HS-5 (cell line): ENCODE measurements at regions not wholly inside any gene's neighbourhood (a gene's known extent, or its start where the extent isn't known, plus 50 kb on each side); places are given as distances from the start of the nearest gene placed in this dataset.

Experiments
- DNase-seq: peaks from one replicate; pipeline ENCODE4 v3.0.0-alpha.2; 2012; ENCODE audit warnings: low read depth

DNA sequence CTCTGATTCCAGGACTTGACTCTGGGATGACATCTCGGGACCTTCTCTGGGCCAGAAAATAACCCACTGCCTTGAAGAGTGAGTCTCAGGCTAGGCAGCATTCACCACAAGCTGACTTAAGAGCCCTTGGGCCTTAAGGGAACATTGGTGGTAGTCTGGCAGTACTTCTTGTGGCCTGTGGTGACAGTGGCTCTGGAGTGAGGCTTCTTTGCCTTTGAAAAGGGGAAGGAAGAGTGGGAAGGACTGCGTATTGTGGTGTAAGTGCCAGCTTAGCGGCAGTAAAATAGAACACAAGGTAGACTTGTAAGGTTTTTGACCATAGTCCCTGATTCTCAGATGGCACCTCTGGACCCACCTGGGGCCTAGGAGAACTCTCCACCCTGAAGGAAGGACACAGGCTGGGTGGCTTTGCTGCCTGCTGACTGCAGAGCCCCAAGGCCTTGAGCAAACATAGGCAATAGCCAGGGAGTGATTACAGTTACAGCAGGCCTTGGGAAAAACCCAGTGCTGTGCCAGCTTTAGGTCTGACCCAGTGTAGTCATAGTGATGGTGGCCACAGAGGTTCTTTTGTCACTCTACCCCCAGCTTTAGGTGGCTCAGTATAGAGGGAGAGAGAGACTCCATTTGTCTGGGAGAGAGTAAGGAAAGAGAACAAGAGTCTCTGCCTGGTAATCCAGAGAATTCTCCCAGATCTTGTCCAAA, 483.9 kb downstream of the SH2D4B start:
- DNase-seq, result no peak

DNA sequence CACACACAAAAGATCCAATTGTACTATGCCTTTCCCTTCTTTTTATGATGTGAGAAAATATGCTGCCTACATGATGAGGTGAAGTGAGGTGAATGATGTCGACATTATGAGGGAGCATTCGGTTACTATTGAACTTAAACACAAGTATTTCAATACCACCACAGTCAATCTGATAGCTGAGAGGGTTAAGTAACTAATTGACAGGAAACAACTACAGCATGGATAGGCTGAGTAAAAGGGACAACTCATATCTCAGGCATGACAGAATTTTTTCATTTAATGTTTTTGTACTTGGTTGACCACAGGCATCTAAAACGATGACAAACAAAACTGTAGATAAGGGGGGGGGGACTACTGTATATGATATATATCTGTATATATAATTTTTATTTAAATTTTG, 488.9 kb downstream of the SH2D4B start:
- DNase-seq, result peak; percentile 75

DNA sequence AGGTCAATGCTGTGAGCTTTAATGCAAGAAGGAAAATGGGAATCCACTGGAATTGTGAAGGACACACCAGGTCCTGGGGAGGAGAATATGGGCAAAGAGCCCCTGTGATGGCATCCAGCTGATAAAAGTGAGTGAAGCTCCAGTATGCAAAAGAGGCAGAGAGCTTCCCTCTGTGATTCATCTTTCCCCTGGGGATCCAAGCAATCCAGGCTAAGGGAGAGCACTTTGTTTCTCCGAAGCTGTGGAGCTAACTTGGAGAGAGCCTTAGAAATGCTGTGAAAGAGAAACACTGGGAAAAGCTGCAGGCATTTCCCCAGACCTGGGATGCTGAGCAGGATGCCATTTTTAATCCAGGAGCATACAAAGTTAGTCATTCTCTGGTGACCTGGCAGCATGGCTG, 489.5 kb downstream of the SH2D4B start:
- DNase-seq, result no peak

DNA sequence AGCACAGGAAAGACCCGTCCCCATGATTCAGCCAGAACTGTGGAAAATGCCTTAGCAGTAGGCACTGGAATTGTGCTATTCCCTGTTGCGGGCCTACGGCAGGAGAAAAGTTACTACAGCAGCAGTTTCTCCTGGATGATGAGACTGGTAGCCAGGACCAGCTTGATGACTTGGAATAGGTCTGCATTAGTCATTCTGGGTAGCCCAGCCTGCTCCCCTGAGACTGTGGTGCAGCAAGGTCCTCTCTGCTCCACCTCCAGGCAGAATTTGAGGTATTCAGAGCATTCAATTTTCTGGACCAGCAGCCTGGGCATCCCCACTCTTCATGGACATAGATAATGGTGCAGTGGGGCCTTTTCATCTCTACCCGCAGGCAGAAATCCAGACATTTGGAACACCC, 490.0 kb downstream of the SH2D4B start:
- DNase-seq, result no peak

DNA sequence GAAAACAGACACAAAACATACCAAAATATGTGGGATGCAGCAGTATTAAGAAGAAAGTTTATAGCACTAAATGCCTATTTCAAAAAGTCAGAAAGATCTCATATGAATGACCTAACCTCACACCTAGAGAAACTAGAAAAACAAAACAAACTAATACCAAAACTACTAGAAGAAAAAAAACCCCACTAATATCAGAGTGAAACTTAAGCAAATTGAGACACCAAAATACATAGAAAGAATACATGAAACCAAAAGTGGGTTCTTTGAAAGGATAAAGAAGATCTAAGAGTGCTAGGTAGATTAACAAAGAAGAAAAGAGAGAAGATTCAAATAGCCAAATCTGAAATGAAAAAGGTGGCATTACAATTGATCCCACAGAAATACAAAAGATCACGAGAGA, 494.1 kb downstream of the SH2D4B start:
- no peak for DNase-seq

DNA sequence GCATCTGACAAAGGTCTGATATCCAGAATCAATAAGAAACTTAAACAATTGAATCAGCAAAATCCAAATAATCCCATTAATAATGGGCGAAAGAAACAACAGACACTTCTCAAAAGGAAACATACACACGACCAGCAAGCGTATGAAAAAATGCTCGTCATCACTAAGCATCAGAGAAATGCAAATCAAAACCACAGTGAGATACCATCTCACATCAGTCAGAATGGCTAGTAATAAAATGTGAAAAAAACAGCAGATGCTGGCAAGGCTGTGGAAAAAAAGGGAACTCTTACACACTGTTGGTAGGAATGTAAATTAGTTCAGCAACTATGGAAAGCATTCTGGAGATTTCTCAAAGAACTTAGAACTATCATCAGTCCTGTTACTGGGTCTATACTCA, 496.7 kb downstream of the SH2D4B start:
- no peak for DNase-seq

DNA sequence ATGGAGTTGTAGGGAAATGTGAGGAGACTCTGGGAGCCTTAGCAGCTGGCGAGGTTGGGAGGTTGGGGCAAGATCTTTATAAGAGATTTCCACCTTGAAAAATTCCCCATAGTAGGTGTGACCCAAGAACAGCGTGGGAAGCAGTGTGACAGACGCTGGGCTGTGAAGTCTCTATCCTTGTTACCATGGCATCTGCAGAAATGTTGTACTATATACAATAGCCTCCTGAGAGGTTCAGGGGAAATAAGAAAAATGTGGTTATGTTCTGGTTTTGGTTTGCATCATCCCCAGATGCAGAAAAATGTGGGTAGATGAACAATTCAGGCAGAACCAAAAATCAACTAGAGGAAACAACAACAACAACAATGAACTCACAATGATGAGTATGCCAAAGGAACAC, 498.6 kb downstream of the SH2D4B start:
- DNase-seq, result no peak

DNA sequence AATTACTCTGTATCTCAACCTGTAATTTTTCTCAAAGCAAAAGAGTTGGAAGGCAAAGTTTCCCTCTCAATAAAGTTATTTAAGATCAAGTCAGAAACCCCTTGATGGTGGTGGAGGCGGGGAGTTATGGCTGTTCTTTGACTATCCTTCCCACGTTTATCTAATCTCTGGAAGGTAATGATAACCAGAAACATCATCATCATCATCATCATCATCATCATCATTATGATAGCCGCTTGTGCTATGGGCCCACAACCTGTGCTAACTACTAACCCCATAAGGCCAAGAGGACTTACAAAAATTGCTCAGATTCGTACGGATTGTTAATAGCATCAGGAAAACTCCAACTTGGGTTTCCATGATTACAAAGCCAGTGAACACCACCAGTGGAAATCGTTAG, 502.3 kb downstream of the SH2D4B start:
- no peak for DNase-seq

DNA sequence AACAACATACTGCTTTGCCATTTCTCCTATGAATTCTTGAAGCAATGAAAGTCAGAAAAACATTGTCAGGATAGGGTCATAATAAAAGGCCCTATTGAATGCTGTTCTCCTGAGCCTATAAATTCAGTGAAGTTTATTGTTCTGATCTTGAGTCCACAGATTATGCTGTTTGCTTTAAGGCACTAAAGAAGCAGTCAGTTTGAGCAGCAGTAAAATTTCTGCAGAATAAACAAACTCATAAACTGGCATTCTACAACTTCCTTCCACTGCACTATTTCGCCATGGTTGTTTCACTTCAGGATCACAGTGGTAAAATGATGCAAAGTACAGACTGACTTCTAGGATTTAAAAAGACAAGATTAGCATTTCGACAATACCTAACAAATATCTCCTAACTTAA, 503.2 kb downstream of the SH2D4B start:
- DNase-seq, result no peak

DNA sequence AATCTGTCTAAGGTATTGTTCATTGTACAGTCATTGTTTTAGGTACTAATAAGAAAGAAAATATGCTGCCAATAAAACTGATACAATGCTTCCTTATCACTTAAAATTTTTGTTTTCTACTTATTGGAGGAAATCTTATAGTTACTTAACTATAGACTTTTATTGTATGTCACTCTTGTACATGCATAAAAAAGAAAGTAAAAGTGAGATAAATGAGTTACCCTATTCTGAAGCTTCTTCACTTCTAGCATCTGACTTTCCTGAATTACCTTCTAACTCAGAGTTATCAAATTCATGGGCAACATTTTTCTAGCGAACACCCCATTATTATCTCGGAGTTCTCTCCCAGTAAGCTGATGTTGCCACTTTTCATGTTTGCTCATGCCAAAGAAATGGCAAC, 504.9 kb downstream of the SH2D4B start:
- DNase-seq, result no peak

DNA sequence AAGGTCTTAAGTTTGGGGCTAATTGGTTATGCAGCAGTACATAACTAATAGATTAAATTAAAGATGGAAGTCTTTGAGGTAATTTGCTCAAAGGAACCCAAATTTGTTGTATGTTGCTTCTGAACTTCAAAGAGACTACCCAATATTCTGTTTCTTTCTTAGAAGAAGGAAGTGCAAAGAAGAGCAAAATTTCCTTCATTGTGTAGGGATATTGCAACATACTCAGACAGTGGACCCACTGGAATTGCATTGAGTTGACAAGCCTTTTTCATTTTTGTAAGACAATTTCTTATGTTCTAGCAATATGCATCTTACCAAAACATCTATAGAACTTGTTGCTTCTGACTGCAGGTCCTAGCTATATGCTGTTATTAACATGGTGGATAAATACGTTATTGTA, 527.8 kb downstream of the SH2D4B start:
- DNase-seq, result no peak

DNA sequence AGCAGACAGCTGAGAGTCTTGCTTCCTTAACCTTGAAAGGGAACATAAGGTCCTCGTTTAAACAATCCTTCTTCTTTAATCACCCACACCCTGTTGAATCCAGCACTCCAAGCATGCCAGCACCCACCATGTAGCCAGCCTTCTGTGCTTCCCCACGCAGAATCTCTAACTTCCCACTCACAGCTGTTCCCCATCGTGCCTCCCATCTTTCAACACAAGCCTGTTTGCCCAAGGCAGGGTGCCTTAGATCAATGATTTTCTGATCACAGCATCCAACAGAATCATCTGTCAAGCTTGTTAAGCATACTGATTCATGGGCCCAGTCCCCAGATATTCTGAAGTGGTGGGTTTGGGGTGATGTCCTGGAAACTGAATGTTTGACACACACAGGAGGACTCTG, 530.8 kb downstream of the SH2D4B start:
- DNase-seq, result no peak

DNA sequence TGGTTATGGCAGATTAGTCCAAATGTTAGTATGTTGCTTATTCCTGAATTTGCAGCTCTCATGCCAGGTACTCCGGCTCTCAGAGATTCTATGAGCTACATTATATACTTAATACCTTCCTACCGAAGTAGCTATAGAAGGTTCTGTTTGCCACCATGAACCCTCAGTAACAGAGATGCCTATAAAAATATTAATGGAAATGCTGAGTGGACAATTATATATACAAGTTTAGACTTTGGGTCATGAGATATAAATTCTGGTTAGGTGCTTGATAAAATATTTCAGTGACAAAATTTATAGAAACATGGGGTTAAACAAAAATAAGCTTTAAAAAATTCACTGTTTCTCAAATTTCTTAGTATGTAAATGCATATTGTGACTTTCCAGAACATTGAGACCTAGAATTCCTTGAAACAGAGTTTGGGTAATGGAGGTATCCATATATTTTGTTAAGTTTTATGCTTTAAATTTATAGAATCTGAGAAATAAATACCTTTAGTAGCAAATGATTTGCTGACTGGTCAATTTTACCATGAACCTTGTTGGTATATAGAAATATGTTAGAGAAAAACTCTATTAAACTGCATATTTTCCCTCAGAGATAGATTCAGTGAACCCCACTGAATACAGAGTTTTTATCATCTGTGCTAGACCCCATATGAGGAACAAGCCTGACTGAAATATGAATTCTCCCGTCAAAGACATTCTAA, 533.5 kb downstream of the SH2D4B start:
- DNase-seq, result no peak

DNA sequence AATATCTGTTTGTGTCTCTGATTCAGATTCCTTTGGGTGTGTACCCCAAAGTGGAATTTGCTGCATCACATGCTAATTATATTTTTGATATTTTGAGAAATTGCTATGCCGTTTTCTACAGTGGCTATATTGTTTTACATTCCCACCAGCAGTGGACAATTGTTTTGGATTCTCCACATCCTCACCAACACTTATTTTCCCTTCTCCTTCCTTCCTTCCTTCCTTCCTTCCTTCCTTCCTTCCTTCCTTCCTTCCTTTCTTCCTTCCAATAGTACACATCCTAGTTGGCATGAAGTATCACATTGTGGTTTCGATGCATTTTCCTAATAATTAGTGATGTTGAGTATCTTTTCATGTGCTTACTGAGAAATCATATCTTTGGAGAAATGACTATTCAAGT, 535.5 kb downstream of the SH2D4B start:
- no peak for DNase-seq

DNA sequence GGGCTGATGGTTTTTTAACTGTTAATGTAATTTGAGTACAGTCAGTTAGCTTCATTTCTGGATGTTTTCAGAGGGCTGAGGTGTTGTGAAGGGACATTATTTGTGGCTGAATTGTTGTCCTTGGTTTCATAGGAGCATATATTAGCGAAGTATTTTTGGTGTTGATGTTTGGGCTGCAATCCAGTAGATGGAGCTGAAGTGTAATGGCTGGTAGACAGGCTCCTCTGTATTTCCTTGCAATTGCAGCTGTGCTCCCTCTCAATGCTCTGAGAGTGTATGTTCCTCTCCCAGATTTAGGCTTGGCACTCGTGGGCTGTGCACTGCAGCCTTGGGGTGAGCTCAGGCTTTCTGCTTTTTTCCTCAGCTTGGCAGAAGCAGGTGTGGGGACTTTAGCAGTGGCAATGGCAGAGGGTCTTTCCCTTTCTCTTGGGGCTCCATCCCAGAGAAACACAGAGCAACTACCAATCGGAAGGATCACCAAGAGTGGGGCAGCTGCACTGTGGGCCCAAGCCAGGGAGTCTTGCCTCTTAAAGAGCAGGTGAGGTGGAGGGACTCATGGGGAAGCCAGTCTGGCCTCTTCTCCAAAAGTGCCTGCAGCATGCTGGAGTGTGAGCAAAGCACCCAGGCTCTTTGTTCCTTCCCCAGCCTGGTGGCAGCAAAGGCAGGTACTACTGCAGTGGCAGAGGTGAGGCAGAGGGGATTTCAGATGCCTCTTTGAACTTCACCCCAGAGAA, 544.4 kb downstream of the SH2D4B start:
- no peak for DNase-seq

DNA sequence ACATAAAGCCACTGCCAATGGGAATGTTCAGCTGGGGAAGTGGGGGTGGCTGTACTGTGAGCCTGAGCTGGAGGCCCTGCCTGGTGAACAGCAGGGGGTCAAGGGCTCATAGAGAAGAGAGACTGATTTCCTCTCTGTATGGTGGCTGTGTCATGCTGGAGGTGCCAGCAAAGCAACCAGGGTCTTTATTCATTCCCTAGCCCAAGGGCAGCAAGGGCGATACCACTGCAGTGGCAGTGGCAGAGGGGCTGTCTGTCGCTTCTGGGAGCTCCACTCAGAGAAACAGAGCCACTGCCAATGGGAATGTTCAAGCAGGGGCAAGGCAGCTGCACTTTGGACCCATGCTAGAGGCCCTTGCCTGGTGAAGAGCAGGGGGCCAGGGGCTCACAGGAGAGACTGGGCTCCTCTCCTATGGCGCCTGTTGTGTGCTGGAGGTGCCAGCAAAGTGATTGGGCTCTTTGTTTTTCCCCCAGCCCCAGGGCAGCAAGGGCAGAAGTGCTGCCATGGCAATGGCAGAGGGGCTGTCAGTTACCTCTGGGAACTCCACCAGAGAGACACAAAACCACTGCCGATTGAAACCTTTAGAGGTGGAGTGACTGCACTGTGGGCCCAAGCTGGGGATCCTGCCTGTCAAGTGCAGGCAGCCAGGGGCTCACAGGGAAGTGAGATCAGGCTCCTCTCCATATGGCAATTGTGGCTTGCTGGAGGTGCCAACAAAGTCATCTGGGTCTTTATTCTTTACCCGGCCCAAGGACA, 545.1 kb downstream of the SH2D4B start:
- DNase-seq, result no peak

DNA sequence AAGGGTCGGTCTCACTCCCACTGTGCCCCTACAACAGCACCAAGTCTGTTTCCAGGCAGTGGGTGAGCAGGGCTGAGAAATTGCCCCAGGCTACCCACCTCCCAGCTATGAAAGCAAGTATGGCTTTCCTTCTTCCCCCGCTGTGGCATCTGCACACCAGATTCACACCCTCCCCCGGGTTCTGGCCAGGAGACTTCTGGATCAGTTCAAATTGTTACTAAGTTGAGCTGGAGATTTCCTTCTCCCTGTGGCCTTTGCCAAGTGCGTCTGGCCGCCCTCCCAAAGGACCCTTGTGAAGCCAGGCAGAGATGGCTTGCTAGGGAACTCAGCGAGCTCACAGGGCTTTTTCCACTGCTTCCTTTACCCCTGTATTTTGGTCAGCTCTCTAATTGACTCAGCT, 555.4 kb downstream of the SH2D4B start:
- DNase-seq, result no peak

DNA sequence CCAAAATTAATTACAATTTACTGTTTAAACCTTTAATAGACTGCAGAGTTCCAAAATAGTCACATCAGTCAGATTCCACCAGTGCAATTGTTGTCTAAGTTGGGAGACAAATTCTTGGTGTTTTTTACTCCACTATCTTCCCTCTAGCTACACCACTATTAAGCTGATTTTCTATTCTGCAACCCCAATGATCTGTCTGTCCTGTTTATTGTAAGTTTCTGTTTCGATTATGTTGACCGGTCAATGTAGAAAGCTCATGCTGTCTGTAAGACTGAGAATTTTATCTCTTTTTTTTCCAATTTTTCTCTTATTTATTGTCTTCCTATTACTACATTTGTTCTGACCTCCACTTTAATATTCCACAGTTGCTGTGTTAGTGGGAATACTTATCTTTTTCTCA, 557.5 kb downstream of the SH2D4B start:
- DNase-seq, result no peak

DNA sequence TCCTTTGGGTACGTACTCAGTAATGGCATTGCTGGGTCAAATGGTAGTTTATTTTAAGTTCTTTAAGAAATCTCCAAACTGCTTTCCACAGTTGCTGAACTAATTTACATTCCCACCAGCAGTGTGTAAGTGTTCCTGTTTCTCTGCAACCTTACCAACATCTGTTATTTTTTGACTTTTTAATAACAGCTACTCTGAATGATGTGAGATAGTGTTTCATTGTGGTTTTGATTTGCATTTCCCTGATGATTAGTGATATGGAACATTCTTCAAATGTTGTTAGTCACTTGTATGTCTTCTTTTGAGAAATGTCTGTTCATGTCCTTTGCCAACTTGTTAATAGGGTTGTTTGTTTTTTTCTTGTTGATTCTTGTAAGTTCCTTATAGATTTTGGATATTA, 558.9 kb downstream of the SH2D4B start:
- no peak for DNase-seq

DNA sequence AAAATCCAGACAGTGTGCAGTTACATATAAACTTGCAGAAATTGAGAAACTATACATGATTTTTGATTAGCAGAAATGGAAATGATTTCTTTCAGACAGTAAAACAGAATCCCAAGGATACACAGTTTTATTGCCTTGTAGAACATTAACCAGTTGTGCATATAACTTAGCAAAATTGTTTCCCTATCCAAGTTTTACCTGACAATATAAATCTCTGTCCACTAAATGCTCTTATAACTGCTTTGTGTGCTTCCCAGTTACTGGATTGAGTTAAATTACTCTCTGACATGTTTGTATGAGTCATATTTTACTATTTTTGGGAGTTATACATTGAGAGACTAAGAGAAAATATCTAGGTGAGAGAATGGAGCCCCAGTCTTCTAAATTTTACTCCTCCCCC, 563.4 kb downstream of the SH2D4B start:
- no peak for DNase-seq

DNA sequence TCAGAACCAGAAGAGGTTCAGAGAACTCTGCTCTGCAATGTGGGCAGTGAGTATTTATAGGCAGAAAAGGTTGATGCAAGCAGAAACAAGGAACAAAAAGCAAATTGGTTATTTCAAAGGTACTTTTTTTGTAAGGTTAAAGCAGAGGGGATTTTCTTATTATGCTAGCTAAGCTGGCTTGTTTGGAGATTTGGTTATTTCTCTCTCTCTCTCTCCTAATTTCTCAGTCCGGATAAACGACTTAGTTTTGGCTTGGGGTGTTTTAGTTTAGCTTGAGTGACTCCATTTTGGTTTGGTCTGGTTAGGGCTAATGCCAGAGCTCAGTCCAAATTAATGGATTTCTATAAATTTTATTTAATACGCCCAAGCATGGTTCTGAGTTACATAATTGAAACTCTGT, 566.8 kb downstream of the SH2D4B start:
- DNase-seq, result no peak

DNA sequence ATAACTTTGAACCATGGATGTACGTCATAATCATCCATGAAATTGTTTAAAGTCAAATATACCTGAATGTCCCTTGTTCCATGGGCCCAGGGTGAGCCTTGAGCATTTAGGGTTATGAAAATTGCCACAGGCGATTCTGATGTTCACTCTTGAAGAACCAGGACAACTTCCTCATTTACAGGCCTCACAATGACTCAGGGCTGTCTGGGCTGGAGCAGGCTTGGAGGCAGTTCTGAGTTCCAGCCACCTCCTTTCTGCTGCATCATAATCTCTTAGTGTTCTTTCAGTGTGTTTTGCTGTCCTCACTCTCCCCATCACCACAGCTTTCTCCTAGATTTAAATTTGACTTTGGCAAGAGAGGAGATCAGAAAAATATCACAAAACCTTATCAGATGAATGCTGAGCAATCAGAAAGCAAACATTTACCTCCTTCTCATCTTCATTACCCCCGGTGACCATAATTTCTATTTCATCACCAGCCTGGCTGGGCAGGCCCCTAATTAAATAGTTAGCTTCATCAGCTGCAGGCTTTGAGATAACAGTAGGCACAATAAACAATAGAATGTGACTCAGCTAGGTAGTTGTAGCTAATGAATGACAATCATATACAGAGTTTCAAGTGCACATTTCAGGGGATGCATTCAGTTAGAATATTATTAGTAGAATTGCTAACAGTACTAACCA, 571.0 kb downstream of the SH2D4B start:
- DNase-seq, result no peak
